Left ventricle myocardium inferior (tissue), 1 donor: ENCODE measurements at regions not wholly inside any gene's neighbourhood (a gene's known extent, or its start where the extent isn't known, plus 50 kb on each side); places are given as distances from the start of the nearest gene placed in this dataset.

Experiments used
- DNase-seq: peaks from one replicate; pipeline ENCODE4 v3.0.0-alpha.2; 2020
- H3K27ac ChIP-seq: fragments of 200-600 bp; replicated peaks from 2 replicates; pipeline ENCODE4 v1.8.0; 2021
- H3K27me3 ChIP-seq: fragments of 200-600 bp; 2 replicates; pipeline ENCODE4 v1.8.0; 2021; ENCODE audit warnings: low read depth
- H3K36me3 ChIP-seq: fragments of 200-600 bp; 2 replicates; pipeline ENCODE4 v1.8.0; 2021
- H3K4me1 ChIP-seq: fragments of 200-600 bp; 2 replicates; pipeline ENCODE4 v1.8.0; 2021
- H3K4me3 ChIP-seq: fragments of 200-600 bp; 2 replicates; pipeline ENCODE4 v1.8.0; 2021; ENCODE audit warnings: mild to moderate bottlenecking, moderate library complexity
- H3K9me3 ChIP-seq: fragments of 200-600 bp; replicated peaks from 2 replicates; pipeline ENCODE4 v1.8.0; 2021
- CTCF ChIP-seq: fragments of 200-600 bp; IDR thresholded peaks from 2 replicates; pipeline ENCODE4 v1.8.0; 2021; ENCODE audit warnings: antibody characterized with exemption, mild to moderate bottlenecking, borderline replicate concordance
- intact Hi-C: fragments of 100-400 bp; cut with micrococcal nuclease; formaldehyde crosslinking; loops from one replicate; pipeline ENCODE4 v1.11.0; 2022
- donor health status: DM: no; HTN: yes; CAD: no; lungs with severe emphysema.

- Histone ChIP-seq H3K27me3 (peaks cover 53% of the 10 kb centered on the region), H3K36me3 (no peaks in the 10 kb centered on the region), H3K4me3 (no peak overlapping the region), H3K9me3 (no peaks in the 10 kb centered on the region), H3K4me1 (no peaks in the 10 kb centered on the region), H3K27ac (no peak overlapping the region)
- TF ChIP-seq CTCF = no peak
- DNase-seq = no peak
- intact Hi-C loops = no loop called here
Measured at GRCh38 chr22:48755059-48755949, 1072.4 kb downstream of the BRD1 start.

DNA sequence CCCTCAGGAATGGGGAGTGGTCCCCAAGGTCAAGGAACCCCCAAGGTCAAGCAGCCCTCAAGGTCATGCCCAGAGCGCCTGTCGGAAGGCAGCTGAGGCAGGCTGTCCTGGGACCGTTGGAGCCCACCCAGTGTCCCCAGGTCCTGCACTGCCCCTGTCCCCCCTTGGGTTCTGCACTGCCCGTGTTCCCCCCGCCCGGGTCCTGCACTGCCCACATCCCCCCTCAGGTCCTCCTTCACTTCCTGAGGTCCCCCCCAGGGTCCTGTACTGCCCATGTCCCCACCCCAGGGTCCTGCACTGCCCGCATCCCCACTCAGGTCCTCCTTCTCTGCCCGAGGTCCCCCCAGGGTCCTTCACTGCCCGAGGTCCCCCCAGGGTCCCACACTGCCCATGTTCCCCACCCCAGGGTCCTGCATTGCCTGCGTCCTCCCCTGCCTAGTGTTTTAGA, 1073.0 kb downstream of the BRD1 start:
- Histone ChIP-seq H3K9me3 (no peaks in the 10 kb centered on the region), H3K36me3 (no peaks in the 10 kb centered on the region), H3K27ac (no peak overlapping the region), H3K4me1 (no peaks in the 10 kb centered on the region), H3K4me3 (no peak overlapping the region), H3K27me3 (peaks cover 47% of the 10 kb centered on the region)
- intact Hi-C loops = no loop called here
- no peak for DNase-seq
- TF ChIP-seq CTCF = no peak

GRCh38 chr22:48753752-48754517, 1073.7 kb downstream of the BRD1 start:
- no peak for DNase-seq
- intact Hi-C loops = no loop called here

GRCh38 chr22:48753381-48753730, 1074.3 kb downstream of the BRD1 start:
- no peak overlapping the region for H3K4me3 ChIP-seq
- no peaks in the 10 kb centered on the region for H3K4me1 ChIP-seq
- DNase-seq = no peak
- H3K36me3 ChIP-seq = no peaks in the 10 kb centered on the region
- no peak overlapping the region for H3K27ac ChIP-seq
- intact Hi-C loops = no loop called here
- peaks cover 37% of the 10 kb centered on the region for H3K27me3 ChIP-seq
- H3K9me3 ChIP-seq = no peaks in the 10 kb centered on the region
- TF ChIP-seq CTCF = no peak

More at GRCh38 chr22:48753752-48754517, 1073.7 kb downstream of the BRD1 start:
- H3K9me3 ChIP-seq = no peaks in the 10 kb centered on the region
- H3K27me3 ChIP-seq = peaks cover 43% of the 10 kb centered on the region
- H3K36me3 ChIP-seq = no peaks in the 10 kb centered on the region
- TF ChIP-seq CTCF = no peak
- H3K4me1 ChIP-seq = no peaks in the 10 kb centered on the region
- no peak overlapping the region for H3K27ac ChIP-seq
- H3K4me3 ChIP-seq = no peak overlapping the region

DNA sequence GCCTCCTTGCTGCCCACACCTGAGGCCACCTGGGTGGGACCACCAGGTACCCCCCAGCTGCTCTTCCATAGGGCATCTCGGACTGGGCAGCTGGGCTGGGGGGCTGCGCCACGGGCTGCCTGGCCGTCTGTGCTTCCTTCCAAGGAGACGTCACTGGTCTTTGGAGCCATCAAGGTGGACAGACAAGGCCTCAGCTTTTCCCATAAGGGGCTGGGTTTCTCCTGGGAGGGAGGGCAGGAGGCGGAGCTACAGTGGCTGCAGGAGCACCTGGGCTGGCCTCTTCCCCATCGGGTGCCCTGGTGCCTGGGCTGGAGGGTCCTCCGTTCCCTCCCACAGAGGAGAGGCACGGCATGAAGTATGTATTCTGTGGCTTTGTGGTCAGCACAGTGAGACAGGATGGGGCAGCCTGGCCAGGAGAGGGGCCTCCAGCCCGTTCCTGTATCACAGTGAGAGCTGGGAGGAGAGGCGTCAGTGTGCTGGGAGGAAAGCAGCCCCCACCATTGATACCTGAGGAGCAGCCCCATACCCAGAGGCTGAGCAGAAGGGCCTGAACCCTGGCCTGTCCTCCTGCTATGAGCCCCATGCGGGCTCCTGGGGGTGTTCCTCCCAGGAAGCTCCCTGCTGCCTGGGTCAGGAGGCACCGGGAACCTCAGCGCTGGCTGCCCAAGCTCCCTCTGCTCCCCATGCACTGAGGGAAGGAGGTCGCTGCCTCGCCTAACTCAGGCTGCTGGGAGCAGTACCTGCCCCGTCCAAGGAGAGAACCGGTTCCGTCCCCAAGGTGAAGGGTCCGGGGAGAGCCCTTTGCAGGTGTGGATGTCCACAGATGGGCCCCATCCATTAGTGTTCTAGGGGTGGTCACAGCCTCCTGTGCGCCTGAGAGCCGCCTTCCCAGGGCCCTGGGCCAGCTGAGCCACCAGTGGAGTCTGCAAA, 1075.0 kb downstream of the BRD1 start:
- DNase-seq = no peak
- intact Hi-C loops = no loop called here
- TF ChIP-seq CTCF = no peak
- Histone ChIP-seq H3K9me3 (no peaks in the 10 kb centered on the region), H3K27ac (no peak overlapping the region), H3K27me3 (peaks cover 33% of the 10 kb centered on the region), H3K4me1 (no peaks in the 10 kb centered on the region), H3K36me3 (no peaks in the 10 kb centered on the region), H3K4me3 (no peak overlapping the region)
